HUES64 (cell line): ENCODE measurements at regions not wholly inside any gene's neighbourhood (a gene's known extent, or its start where the extent isn't known, plus 50 kb on each side); places are given as distances from the start of the nearest gene placed in this dataset.

Experiments
- H3K27ac ChIP-seq: 2 replicates; pipeline ENCODE4 v1.7.0; 2013; ENCODE audit warnings: low read depth, low read length, inconsistent platforms
- H3K27me3 ChIP-seq: 2 replicates; pipeline ENCODE4 v1.6.1; 2013; ENCODE audit warnings: mild to moderate bottlenecking, low read length; ENCODE audit not compliant: insufficient read depth
- H3K36me3 ChIP-seq: 2 replicates; pipeline ENCODE4 v1.6.1; 2013; ENCODE audit warnings: mild to moderate bottlenecking, low read length; ENCODE audit not compliant: insufficient read depth
- H3K4me1 ChIP-seq: 2 replicates; pipeline ENCODE4 v1.6.1; 2013; ENCODE audit warnings: mild to moderate bottlenecking, low read length, moderate library complexity; ENCODE audit not compliant: insufficient read depth
- H3K4me3 ChIP-seq: 2 replicates; pipeline ENCODE4 v1.5.1; 2013; ENCODE audit warnings: mild to moderate bottlenecking, low read length, moderate library complexity
- H3K9ac ChIP-seq: 2 replicates; pipeline ENCODE4 v1.6.1; 2013; ENCODE audit warnings: mild to moderate bottlenecking, low read depth, low read length
- H3K9me3 ChIP-seq: 2 replicates; pipeline ENCODE4 v1.6.1; 2013; ENCODE audit warnings: low read depth, low read length; ENCODE audit not compliant: insufficient read depth
- WGBS: fragments of 150-250, 120-280 bp; methylation state at CpG from one replicate; pipeline ENCODE4 v1.1.7; 2013; ENCODE audit warnings: missing lambda C conversion rate; 5-methylcytosine and 5-hydroxymethylcytosine counted together

- Histone ChIP-seq H3K4me1 (no peaks in the 10 kb centered on the region), H3K36me3 (no peaks in the 10 kb centered on the region), H3K9me3 (no peaks in the 10 kb centered on the region), H3K27ac (no peak overlapping the region), H3K9ac (no peak overlapping the region), H3K4me3 (no peak overlapping the region), H3K27me3 (no peaks in the 10 kb centered on the region)
- 94% methylated on average over 7 of the region's 7 CpGs for WGBS
Measured at GRCh38 chr9:89774858-89775370, 170.1 kb downstream of the GADD45G start.

GRCh38 chr9:89775641-89776040, 170.8 kb downstream of the GADD45G start:
- Histone ChIP-seq H3K27me3 (no peaks in the 10 kb centered on the region), H3K27ac (no peak overlapping the region), H3K9ac (no peak overlapping the region), H3K4me3 (no peak overlapping the region), H3K9me3 (no peaks in the 10 kb centered on the region), H3K36me3 (no peaks in the 10 kb centered on the region), H3K4me1 (no peaks in the 10 kb centered on the region)
- WGBS = 90% methylated on average over 6 of the region's 6 CpGs

DNA sequence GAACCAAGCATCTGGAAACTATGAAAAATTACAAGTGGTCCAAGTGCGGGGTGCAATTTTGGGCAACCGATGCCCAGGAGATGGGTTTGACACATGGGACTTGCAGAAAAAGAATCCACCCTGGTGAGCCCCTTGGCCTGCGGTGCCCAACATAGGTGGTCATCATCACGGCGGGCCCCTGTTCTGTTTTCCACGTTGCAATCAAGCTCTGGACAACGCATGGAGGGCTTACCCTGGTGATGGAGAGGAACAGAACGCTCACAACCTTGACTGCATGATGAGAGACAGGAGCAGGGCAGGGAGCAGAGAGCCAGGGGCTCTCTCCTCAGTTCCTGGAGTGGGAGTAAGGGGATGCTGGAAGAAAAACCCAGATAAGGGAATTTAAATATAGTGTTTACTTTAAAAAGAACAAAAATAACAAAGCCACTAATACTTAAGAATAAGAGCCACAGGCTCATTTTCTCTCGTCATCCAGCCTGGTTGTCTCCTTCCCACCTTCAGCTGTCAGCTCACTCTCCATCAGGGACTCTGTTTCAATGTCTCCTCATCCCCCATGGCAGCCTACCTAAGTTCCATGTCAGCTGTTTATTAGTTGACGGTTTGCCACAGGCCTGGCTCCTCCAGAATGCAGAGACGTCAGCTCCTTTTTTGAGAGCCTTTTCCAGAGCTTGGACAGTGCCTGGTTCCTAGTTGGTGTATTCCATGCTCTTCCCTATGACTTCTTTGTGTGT, 172.1 kb downstream of the GADD45G start:
- Histone ChIP-seq H3K4me1 (no peaks in the 10 kb centered on the region), H3K36me3 (no peaks in the 10 kb centered on the region), H3K27me3 (0 out of 2 replicates have a peak, but pooled peaks cover 3% of the 10 kb centered on the region), H3K4me3 (no peak overlapping the region), H3K9ac (no peak overlapping the region), H3K27ac (no peak overlapping the region), H3K9me3 (no peaks in the 10 kb centered on the region)
- 81% methylated on average over 11 of the region's 11 CpGs for WGBS

GRCh38 chr9:89777544-89777943, 172.7 kb downstream of the GADD45G start:
- no peaks in the 10 kb centered on the region for H3K36me3 ChIP-seq
- no peak overlapping the region for H3K9ac ChIP-seq
- H3K27ac ChIP-seq = no peak overlapping the region
- 80% methylated on average over 6 of the region's 6 CpGs for WGBS
- 0 out of 2 replicates have a peak, but pooled peaks cover 3% of the 10 kb centered on the region for H3K27me3 ChIP-seq
- H3K4me1 ChIP-seq = no peaks in the 10 kb centered on the region
- H3K4me3 ChIP-seq = no peak overlapping the region
- H3K9me3 ChIP-seq = no peaks in the 10 kb centered on the region

DNA sequence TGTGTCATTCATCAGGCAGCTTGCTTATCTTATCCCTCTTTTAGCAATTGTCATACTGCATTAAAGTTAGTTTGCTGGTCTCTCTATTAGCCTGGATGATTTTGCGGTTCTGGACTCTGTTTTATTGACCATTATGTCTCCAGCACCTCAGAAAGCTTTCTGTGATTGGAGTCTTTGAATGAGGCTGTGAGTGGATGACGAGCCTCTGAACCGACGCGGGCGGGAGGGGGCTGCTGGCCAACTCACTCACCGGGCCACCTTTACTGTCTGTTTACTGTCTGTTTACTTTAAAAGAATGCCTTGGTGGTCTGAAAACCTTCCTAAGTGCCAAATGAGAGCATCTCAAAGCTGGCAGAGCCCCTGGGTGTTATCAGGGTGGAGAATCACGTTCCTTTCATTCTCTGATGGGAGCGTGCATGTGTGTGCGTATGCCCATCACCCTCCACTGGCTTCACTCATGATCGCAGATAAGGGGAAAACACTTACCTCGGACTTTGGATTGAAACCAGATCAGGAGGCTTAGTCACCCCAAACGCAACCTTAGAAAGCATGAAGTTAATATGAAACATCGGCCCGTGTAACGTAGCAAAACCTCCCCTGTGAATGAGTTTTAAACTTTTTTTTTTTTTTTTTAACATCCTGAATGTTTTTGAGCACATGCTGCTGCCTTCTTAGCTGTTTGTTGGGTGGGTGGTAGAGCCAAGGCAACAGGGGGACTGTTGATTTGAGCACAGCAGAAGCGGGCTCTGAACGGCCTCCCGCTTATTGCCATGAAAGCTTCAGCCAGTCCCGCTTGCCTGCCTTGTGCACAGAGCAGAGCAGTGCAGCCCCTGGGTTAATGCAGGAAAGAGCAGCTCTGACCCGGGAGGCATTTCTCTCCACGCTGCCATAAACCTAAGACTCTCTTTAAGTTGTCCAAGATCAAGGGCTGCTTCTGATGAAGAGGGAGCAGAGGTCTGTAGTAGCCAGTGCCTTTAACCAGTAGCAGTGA, 173.6 kb downstream of the GADD45G start:
- no peak overlapping the region for H3K4me3 ChIP-seq
- H3K36me3 ChIP-seq = no peaks in the 10 kb centered on the region
- H3K27ac ChIP-seq = no peak overlapping the region
- no peaks in the 10 kb centered on the region for H3K9me3 ChIP-seq
- H3K9ac ChIP-seq = no peak overlapping the region
- 91% methylated on average over 22 of the region's 22 CpGs for WGBS
- no peaks in the 10 kb centered on the region for H3K4me1 ChIP-seq
- H3K27me3 ChIP-seq = 0 out of 2 replicates have a peak, but pooled peaks cover 3% of the 10 kb centered on the region

GRCh38 chr9:89779405-89780203, 174.8 kb downstream of the GADD45G start:
- H3K4me1 ChIP-seq = no peaks in the 10 kb centered on the region

GRCh38 chr9:89780959-89781358, 176.1 kb downstream of the GADD45G start:
- Histone ChIP-seq H3K9me3 (no peaks in the 10 kb centered on the region), H3K36me3 (no peaks in the 10 kb centered on the region), H3K4me1 (no peaks in the 10 kb centered on the region), H3K27me3 (0 out of 2 replicates have a peak, but pooled peaks cover 3% of the 10 kb centered on the region), H3K27ac (no peak overlapping the region), H3K9ac (no peak overlapping the region), H3K4me3 (no peak overlapping the region)
- 92% methylated on average over 4 of the region's 4 CpGs for WGBS

More at GRCh38 chr9:89779405-89780203, 174.8 kb downstream of the GADD45G start:
- no peak overlapping the region for H3K9ac ChIP-seq
- 0 out of 2 replicates have a peak, but pooled peaks cover 3% of the 10 kb centered on the region for H3K27me3 ChIP-seq
- H3K9me3 ChIP-seq = no peaks in the 10 kb centered on the region
- H3K4me3 ChIP-seq = no peak overlapping the region
- no peaks in the 10 kb centered on the region for H3K36me3 ChIP-seq
- 91% methylated on average over 6 of the region's 7 CpGs for WGBS
- H3K27ac ChIP-seq = no peak overlapping the region

GRCh38 chr9:89781838-89782540, 177.2 kb downstream of the GADD45G start:
- Histone ChIP-seq H3K4me1 (no peaks in the 10 kb centered on the region), H3K9ac (no peak overlapping the region), H3K4me3 (no peak overlapping the region), H3K27ac (no peak overlapping the region), H3K27me3 (0 out of 2 replicates have a peak, but pooled peaks cover 3% of the 10 kb centered on the region), H3K36me3 (no peaks in the 10 kb centered on the region), H3K9me3 (no peaks in the 10 kb centered on the region)
- 90% methylated on average over 5 of the region's 5 CpGs for WGBS

DNA sequence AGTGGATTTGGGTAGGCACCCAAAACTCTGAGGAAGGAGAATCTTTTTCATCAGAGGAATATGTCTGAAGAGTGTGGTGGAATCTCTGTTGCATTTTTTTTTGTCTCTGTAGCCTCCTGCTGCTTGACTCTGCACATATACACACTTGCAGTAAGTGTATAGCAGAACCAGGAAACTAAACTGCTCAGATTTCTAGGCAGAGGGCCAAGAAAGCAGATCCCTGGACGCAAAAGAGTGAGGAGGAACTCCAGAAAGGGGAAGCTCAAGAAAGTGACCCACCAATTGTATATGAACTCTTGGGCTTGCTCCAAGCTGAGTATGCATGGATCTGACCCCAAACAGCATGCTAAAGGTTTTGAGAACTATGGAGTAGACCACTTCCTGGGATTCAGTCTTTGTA, 181.8 kb downstream of the GADD45G start:
- H3K36me3 ChIP-seq = no peaks in the 10 kb centered on the region
- H3K9me3 ChIP-seq = no peaks in the 10 kb centered on the region
- H3K9ac ChIP-seq = no peak overlapping the region
- no peaks in the 10 kb centered on the region for H3K27me3 ChIP-seq
- no peak overlapping the region for H3K4me3 ChIP-seq
- WGBS = 92% methylated on average over 1 of the region's 1 CpG
- no peak overlapping the region for H3K27ac ChIP-seq
- H3K4me1 ChIP-seq = no peaks in the 10 kb centered on the region

DNA sequence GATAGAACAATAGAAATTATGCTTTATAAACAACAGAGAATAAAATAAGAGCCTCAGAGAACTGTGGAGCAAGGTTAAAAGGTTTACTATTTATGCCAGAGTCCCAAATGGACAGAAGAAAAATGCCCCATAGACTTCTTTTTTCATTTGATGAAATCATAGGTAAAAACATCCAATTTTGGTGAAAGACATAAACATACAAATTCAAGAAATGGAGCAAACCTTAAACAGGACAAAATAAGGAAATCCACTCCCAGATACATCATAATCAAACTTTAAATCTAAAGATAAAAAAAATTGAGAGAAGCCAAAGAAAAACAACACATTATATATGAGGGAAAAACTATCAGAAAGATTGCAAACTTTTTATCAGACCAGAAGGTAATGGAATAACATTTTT, 182.8 kb downstream of the GADD45G start:
- Histone ChIP-seq H3K9ac (no peak overlapping the region), H3K9me3 (no peaks in the 10 kb centered on the region), H3K27me3 (no peaks in the 10 kb centered on the region), H3K4me3 (no peak overlapping the region), H3K4me1 (no peaks in the 10 kb centered on the region), H3K27ac (no peak overlapping the region), H3K36me3 (no peaks in the 10 kb centered on the region)
